ENCODE measurements at regions not wholly inside any gene's neighbourhood (a gene's known extent, or its start where the extent isn't known, plus 50 kb on each side); places are given as distances from the start of the nearest gene placed in this dataset.

DNA sequence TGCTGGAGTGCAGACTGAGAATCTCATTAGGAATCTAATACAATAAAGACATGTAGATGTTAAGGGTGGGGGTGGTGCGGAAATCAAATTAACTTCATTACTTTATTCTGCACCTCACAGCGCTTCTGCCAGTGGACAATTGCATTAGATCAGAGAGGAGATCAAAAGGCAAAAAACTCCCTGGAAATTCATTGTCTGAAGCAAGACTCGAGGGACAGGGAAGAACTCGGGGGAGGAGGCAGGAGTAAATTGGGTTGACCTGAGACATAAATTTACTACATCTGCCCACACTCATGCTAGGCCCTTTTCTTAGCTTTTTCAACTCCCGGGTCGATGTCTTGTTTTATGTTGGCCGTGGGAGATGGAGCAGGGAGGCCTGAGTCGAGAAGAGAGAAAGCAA lies 315.4 kb downstream of the SPATA17 start:
- no peaks in the 10 kb centered on the region for H3K4me1 ChIP-seq (ENCODE audit: control insufficient read depth in 1 of 2, low read depth in 2 of 2)

DNA sequence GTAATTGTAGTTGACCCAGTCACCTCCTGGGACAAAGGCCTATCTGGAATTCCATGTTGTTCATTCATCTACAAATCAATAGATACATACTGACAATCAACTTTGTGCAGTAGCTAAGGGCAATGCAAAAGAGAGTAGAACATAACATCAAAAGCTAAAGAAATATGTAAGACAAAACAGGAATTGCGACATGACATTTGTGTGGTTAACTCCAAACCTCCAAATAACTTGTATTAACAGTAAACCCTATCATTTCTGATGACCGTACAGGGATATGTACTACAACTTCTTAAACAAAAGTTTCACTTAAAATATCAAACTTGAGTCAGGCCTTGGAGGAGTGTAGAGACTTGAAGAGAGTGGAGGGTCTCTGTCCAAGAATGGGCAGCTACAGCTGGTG lies 317.6 kb downstream of the SPATA17 start:
- DNase-seq (ENCODE audit: low spot score) (no peak), ATAC-seq (ENCODE audit: insufficient number of reproducible peaks, low FRiP score, low read depth) (no peak)
- H3K27ac ChIP-seq, result no peak overlapping the region
- no peaks in the 10 kb centered on the region for H3K9me3 ChIP-seq
- no peak overlapping the region for H3K4me3 ChIP-seq
- H3K27me3 ChIP-seq (replicated peaks; ENCODE audit: insufficient read depth), result no peaks in the 10 kb centered on the region
- TF ChIP-seq, protein P1, sequence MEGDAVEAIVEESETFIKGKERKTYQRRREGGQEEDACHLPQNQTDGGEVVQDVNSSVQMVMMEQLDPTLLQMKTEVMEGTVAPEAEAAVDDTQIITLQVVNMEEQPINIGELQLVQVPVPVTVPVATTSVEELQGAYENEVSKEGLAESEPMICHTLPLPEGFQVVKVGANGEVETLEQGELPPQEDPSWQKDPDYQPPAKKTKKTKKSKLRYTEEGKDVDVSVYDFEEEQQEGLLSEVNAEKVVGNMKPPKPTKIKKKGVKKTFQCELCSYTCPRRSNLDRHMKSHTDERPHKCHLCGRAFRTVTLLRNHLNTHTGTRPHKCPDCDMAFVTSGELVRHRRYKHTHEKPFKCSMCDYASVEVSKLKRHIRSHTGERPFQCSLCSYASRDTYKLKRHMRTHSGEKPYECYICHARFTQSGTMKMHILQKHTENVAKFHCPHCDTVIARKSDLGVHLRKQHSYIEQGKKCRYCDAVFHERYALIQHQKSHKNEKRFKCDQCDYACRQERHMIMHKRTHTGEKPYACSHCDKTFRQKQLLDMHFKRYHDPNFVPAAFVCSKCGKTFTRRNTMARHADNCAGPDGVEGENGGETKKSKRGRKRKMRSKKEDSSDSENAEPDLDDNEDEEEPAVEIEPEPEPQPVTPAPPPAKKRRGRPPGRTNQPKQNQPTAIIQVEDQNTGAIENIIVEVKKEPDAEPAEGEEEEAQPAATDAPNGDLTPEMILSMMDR (IDR thresholded peaks at IDR 0.05), result no peak
- H3K4me1 ChIP-seq (ENCODE audit: control insufficient read depth in 1 of 2, low read depth in 2 of 2), result no peaks in the 10 kb centered on the region
- no peaks in the 10 kb centered on the region for H3K36me3 ChIP-seq

More for the DNA sequence above, 315.4 kb downstream of the SPATA17 start:
- H3K27ac ChIP-seq, result no peak overlapping the region
- TF ChIP-seq, protein P1 (IDR thresholded peaks at IDR 0.05), result no peak
- H3K36me3 ChIP-seq, result no peaks in the 10 kb centered on the region
- ATAC-seq (ENCODE audit: insufficient number of reproducible peaks, low FRiP score, low read depth), result no peak
- H3K9me3 ChIP-seq, result no peaks in the 10 kb centered on the region
- no peak for DNase-seq (ENCODE audit: low spot score)
- no peak overlapping the region for H3K4me3 ChIP-seq
- no peaks in the 10 kb centered on the region for H3K27me3 ChIP-seq (replicated peaks; ENCODE audit: insufficient read depth)

DNA sequence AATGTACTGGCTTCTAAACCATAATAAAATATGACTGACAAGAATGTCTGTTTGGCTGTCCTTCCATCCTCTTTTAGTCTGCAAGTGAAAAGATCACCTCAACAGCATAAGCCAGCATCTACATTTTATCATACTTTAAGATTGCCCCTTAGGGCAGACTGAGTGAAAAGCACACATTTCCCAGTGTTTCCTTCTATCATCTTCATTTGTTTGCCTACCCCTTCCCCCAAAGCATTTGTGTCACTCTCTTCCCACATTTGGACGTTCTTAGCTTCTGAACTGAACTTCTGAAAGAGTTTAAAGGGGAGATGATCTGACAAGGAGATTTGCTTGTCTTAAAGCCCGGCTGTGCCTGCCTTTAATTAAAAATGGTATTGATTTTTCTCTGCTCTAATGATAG lies 322.2 kb downstream of the SPATA17 start:
- no peak overlapping the region for H3K4me3 ChIP-seq
- DNase-seq (ENCODE audit: low spot score), result no peak
- no peak overlapping the region for H3K27ac ChIP-seq
- ATAC-seq (ENCODE audit: insufficient number of reproducible peaks, low FRiP score, low read depth), result no peak
- H3K36me3 ChIP-seq, result no peaks in the 10 kb centered on the region
- TF ChIP-seq, protein P1 (IDR thresholded peaks at IDR 0.05), result no peak
- no peaks in the 10 kb centered on the region for H3K27me3 ChIP-seq (replicated peaks; ENCODE audit: insufficient read depth)
- H3K4me1 ChIP-seq (ENCODE audit: control insufficient read depth in 1 of 2, low read depth in 2 of 2), result no peaks in the 10 kb centered on the region
- peaks cover 4% of the 10 kb centered on the region for H3K9me3 ChIP-seq

DNA sequence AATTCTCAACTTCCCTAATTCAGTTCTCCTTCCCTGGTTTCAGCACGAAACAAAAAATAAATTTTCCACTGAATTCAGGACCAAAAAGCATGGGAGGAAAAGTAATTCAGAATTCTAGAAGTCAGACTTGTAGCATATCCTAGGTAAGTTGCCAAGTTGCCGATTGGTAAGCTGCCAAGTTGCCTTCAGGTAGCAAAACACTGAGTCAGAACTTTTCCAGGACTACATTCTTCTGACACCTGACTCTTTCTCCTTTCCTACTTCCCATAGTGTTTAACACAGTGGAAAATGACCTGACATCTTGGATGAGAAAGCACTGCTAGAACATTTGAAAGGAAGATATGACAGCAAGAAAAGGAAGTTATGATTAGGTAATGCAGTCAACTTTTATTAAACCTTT lies 322.8 kb downstream of the SPATA17 start:
- Histone ChIP-seq H3K9me3 (peaks cover 4% of the 10 kb centered on the region), H3K4me3 (no peak overlapping the region), H3K27me3 (replicated peaks; ENCODE audit: insufficient read depth) (no peaks in the 10 kb centered on the region), H3K4me1 (ENCODE audit: control insufficient read depth in 1 of 2, low read depth in 2 of 2) (no peaks in the 10 kb centered on the region), H3K36me3 (no peaks in the 10 kb centered on the region), H3K27ac (no peak overlapping the region)
- TF ChIP-seq, protein P1 (IDR thresholded peaks at IDR 0.05), result no peak
- ATAC-seq (ENCODE audit: insufficient number of reproducible peaks, low FRiP score, low read depth), result no peak
- no peak for DNase-seq (ENCODE audit: low spot score)

DNA sequence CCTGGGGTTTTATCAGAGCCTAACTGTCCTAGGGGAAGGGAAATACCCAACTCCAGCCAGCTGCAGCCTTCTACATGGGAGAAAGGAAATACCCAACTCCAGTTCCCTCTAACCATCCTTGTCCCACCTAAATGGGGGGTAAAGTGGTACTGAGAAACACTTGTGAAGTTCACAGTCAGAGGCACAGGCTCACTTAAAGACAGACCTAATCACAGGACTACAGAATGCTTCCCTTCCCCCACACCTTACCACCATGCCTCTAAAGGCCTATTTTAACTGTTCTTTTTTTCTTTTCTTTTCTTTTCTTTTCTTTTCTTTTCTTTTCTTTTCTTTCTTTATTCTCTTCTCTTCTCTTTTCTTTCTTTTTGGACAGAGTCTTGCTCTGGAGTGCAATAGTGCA lies 324.6 kb downstream of the SPATA17 start:
- no peak overlapping the region for H3K27ac ChIP-seq
- ATAC-seq (ENCODE audit: insufficient number of reproducible peaks, low FRiP score, low read depth), result no peak

More for the DNA sequence above, 324.6 kb downstream of the SPATA17 start:
- Histone ChIP-seq H3K9me3 (peaks cover 4% of the 10 kb centered on the region), H3K27me3 (replicated peaks; ENCODE audit: insufficient read depth) (no peaks in the 10 kb centered on the region), H3K36me3 (no peaks in the 10 kb centered on the region), H3K4me1 (ENCODE audit: control insufficient read depth in 1 of 2, low read depth in 2 of 2) (no peaks in the 10 kb centered on the region), H3K4me3 (no peak overlapping the region)
- TF ChIP-seq, protein P1 (IDR thresholded peaks at IDR 0.05), result no peak
- no peak for DNase-seq (ENCODE audit: low spot score)
